Lower lobe of right lung (tissue), 2 donors: ENCODE measurements at regions not wholly inside any gene's neighbourhood (a gene's known extent, or its start where the extent isn't known, plus 50 kb on each side); places are given as distances from the start of the nearest gene placed in this dataset.

Source experiments
- ATAC-seq, 2 donors: fragments of 200-7000 bp; cut with Tn5 transposase; one replicate each; pipeline ENCODE4 v1.9.1; 2020 to 2022; ENCODE audit warnings: mild to moderate bottlenecking in 2 of 2, moderate library complexity in 2 of 2
- DNase-seq: peaks from one replicate; pipeline ENCODE4 v3.0.0-alpha.2; 2020
- H3K27ac ChIP-seq: fragments of 200-600 bp; one replicate; pipeline ENCODE4 v1.8.0; 2022
- H3K27me3 ChIP-seq: fragments of 200-600 bp; one replicate; pipeline ENCODE4 v1.8.0; 2022; ENCODE audit warnings: low read depth
- H3K36me3 ChIP-seq: fragments of 200-600 bp; one replicate; pipeline ENCODE4 v1.8.0; 2022; ENCODE audit warnings: mild to moderate bottlenecking
- H3K4me1 ChIP-seq: fragments of 200-600 bp; one replicate; pipeline ENCODE4 v1.8.0; 2022
- H3K4me3 ChIP-seq: fragments of 200-600 bp; one replicate; pipeline ENCODE4 v1.8.0; 2022; ENCODE audit warnings: mild to moderate bottlenecking
- H3K9me3 ChIP-seq: fragments of 200-600 bp; one replicate; pipeline ENCODE4 v1.8.0; 2022
- CTCF ChIP-seq: fragments of 200-600 bp; IDR thresholded peaks from one replicate; pipeline ENCODE4 v1.8.0; 2022; ENCODE audit warnings: antibody characterized with exemption, mild to moderate bottlenecking
- intact Hi-C: fragments of 100-400 bp; cut with DNase I; formaldehyde crosslinking; loops from one replicate; pipeline ENCODE4 v1.11.0; 2022
- donor health status: DM: no; HTN: yes; CAD: no; lungs with severe emphysema.

GRCh38 chr17:13428611-13429042 is 173.1 kb downstream of the HS3ST3A1 start:
- intact Hi-C loops = no loop called here
- TF ChIP-seq CTCF = no peak
- H3K9me3 ChIP-seq = no peaks in the 10 kb centered on the region
- no peaks in the 10 kb centered on the region for H3K36me3 ChIP-seq
- no peak for DNase-seq
- H3K27me3 ChIP-seq = no peaks in the 10 kb centered on the region
- H3K4me1 ChIP-seq = no peaks in the 10 kb centered on the region
- no peak overlapping the region for H3K4me3 ChIP-seq
- H3K27ac ChIP-seq = no peak overlapping the region
- ATAC-seq = no peak

DNA sequence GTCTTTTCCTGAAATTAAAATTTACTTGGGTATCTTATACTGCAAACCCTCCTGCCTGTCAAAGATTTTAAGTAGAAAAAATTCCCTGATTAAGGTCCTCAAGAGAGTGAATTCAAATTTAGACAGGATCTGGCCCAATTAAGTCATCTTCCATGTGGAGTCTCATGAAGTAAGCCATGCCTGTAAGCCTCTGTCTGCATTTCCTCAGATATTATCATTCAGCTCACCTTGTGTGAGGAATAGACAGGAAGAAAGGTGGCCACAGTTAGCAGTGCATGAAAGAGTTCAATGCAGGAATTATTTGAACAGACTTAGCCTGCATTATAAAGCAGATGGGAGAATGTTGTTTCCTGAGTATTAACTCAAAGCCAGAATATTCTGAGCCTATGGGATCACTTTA is 174.7 kb downstream of the HS3ST3A1 start:
- TF ChIP-seq CTCF = no peak
- intact Hi-C loops = no loop called here
- Histone ChIP-seq H3K4me3 (no peak overlapping the region), H3K4me1 (no peaks in the 10 kb centered on the region), H3K27me3 (no peaks in the 10 kb centered on the region), H3K27ac (no peak overlapping the region), H3K9me3 (no peaks in the 10 kb centered on the region), H3K36me3 (no peaks in the 10 kb centered on the region)
- no peak for DNase-seq
- ATAC-seq = no peak

GRCh38 chr17:13425390-13425789 is 176.3 kb downstream of the HS3ST3A1 start:
- intact Hi-C loops = no loop called here
- no peak for ATAC-seq
- Histone ChIP-seq H3K36me3 (no peaks in the 10 kb centered on the region), H3K9me3 (no peaks in the 10 kb centered on the region), H3K4me3 (no peak overlapping the region), H3K4me1 (no peaks in the 10 kb centered on the region), H3K27me3 (no peaks in the 10 kb centered on the region), H3K27ac (no peak overlapping the region)
- no peak for TF ChIP-seq CTCF
- no peak for DNase-seq

DNA sequence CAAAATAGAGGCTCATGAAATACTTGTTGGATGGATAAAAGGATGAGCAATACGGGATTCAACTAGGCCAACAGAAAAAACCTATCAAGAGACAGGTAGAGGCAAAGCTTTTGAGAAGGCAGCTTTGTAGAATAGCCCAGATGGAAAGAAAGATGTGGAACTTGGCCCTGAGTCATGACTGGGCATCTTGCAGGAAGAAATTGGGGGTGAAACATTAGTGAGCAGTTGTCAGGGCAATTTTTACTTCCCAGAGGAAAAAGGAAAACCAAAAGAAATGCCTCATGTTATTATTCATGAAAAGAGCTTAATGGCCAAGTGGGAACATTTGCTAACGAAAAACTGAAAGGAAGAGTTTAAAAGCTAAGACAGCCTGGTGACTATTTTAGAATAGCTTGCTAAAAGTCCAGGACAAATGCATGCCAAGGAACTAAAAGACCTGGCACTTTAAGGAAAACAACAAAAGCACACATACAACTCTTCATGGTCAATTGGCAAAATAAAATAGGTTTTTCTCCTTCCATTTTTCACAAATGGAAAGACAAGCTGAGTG is 180.1 kb downstream of the HS3ST3A1 start:
- H3K36me3 ChIP-seq = no peaks in the 10 kb centered on the region
- H3K27me3 ChIP-seq = no peaks in the 10 kb centered on the region
- peaks cover 9% of the 10 kb centered on the region for H3K4me1 ChIP-seq
- DNase-seq = no peak
- no peak overlapping the region for H3K27ac ChIP-seq
- intact Hi-C loops = no loop called here
- H3K4me3 ChIP-seq = no peak overlapping the region
- H3K9me3 ChIP-seq = no peaks in the 10 kb centered on the region
- no peak for ATAC-seq
- no peak for TF ChIP-seq CTCF

DNA sequence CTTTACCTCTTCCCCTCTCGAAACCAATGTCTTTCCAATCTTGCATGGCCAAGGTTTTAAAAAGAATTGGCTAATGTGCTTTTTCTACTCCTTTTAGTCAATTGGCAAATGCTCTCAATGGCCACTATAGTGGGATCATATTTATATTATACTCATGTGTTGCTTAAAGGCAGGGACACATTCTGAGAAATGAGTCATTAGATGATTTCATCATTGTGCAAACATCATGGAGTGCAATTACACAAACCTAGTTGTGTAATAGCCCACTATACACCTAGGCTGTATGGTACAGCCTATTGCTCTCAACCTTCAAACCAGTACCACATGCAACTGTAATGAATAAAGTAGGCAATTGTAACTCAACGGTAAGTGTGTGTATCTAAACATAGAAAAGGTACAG is 180.9 kb downstream of the HS3ST3A1 start:
- DNase-seq (no peak), ATAC-seq (peak; percentile 90)
- Histone ChIP-seq H3K27me3 (no peaks in the 10 kb centered on the region), H3K4me1 (peaks cover 17% of the 10 kb centered on the region), H3K27ac (peak overlapping the region; percentile 64), H3K9me3 (no peaks in the 10 kb centered on the region), H3K36me3 (no peaks in the 10 kb centered on the region), H3K4me3 (no peak overlapping the region)
- intact Hi-C loops = no loop called here
- TF ChIP-seq CTCF = no peak

GRCh38 chr17:13420418-13420826 is 181.3 kb downstream of the HS3ST3A1 start:
- Histone ChIP-seq H3K27me3 (no peaks in the 10 kb centered on the region), H3K27ac (peak overlapping the region; percentile 64), H3K36me3 (no peaks in the 10 kb centered on the region), H3K4me1 (peaks cover 21% of the 10 kb centered on the region), H3K4me3 (no peak overlapping the region), H3K9me3 (no peaks in the 10 kb centered on the region)
- peak; percentile 63 to 80 for ATAC-seq
- no peak for DNase-seq
- intact Hi-C loops = no loop called here
- no peak for TF ChIP-seq CTCF
